ENCODE measurements at regions not wholly inside any gene's neighbourhood (a gene's known extent, or its start where the extent isn't known, plus 50 kb on each side); places are given as distances from the start of the nearest gene placed in this dataset.
"Not testable (repeated sequence)": the region's sequence is repeated elsewhere in the genome, so short reads cannot be mapped to it uniquely, and the experiment has no call there.

DNA sequence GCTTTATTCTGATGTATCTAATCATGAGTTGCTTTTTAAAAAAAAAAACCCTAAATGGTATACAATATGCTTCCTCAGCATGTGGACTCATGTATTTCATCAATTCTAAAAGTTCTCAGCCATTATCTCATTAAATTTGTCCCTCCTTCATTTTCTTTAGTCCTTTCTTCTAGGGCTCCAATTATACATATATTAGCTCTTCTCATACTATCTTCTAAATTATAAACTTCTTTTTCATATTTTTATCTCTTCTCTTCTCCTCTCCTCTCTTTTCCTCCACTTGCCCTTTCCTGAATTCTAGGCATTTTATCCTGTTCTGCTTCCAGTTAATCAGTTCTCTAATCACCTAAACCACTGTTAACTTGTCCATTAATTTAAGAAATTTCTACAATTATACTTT is 55.0 kb upstream of the IL33 start:
- no peak for DNase-seq

GRCh38 chr9:6153425-6153824 is 62.2 kb upstream of the IL33 start:
- no peak for DNase-seq

- no peak for DNase-seq
Observed at GRCh38 chr9:6152788-6153187, 62.8 kb upstream of the IL33 start.

- no peak for DNase-seq
Observed at GRCh38 chr9:6150483-6150882, 65.1 kb upstream of the IL33 start.

DNA sequence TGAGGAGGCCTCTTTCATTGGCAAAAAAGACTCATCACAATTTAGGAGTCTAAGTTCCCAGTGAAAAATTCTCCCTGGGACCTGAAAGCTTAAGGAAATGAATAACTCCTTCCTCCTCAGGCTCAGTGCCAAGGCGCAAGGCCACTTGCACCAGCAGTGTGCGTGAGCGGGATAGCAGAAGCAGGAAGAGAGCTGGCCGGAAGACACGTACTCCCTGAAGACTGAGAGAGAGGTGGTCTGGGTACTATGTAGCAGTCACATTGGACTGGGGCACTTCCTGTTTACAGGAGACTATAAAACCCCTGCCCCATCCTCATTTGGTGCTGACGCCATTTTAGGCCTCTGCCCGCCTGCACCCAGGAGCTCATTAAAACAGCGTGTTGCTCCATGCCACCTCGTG is 66.3 kb upstream of the IL33 start:
- DNase-seq, result no peak

- no peak for DNase-seq
Observed at GRCh38 chr9:6147846-6148245, 67.8 kb upstream of the IL33 start.

DNA sequence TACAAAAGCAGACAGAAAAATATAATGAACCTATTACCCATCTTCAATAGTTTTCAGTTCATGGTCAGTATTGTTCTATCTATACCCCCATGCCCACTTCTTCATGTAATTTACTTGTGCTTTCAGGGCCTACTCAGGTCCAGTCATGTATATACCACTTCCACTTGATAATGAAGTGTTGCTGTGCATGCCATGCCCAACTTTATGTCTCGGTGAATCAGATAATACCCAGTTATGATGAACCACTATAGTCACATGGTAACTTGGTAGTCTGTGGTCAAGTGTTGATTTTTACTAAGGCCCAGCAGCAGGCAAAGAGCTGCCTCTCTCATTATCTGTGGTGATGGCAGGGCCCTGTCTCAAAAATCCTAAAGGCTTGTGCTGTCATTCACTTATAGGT is 70.7 kb upstream of the IL33 start:
- no peak for DNase-seq

DNA sequence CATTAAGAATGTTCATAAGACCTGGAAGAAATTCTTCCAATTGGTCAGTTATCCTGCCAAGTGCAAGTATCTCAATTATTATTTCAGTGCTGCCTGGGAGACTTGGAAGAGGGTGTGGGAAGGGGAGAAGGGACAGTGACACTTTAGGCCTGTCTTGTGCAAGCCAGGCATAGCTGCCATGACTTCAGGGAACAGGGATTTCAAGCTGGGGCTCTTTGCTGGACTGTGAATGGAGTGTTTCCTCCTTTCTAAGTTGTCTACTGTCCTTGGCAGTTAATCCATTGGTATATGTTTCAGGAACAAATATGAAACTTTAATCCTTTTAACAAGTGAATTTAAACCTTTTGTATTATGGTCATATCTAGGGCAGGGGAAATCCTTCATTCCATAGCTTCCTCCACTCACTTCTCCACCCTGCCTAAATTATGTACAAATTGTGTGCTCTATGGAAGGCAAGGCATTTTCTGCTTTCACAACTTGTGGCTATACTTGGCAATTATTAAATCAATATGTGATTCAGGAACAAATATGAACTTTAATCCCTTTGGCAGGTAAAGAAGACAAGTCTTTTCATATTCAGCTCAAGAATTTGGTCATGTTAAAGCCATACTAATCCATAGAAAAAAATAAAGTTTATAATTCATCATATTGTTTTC is 72.7 kb upstream of the IL33 start:
- DNase-seq, result no peak

DNA sequence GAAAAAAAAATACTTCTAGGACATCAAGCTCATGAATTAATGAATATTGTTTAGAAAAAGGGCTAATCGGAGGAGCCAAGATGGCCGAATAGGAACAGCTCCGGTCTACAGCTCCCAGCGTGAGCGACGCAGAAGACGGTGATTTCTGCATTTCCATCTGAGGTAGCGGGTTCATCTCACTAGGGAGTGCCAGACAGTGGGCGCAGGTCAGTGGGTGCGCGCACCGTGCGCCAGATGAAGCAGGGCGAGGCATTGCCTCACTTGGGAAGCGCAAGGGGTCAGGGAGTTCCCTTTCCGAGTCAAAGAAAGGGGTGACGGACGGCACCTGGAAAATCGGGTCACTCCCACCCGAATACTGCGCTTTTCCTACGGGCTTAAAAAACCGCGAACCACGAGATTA is 79.8 kb upstream of the IL33 start:
- DNase-seq, result not testable (repeated sequence)

- no peak for DNase-seq
Observed at GRCh38 chr9:6134661-6135180, 80.9 kb upstream of the IL33 start.

DNA sequence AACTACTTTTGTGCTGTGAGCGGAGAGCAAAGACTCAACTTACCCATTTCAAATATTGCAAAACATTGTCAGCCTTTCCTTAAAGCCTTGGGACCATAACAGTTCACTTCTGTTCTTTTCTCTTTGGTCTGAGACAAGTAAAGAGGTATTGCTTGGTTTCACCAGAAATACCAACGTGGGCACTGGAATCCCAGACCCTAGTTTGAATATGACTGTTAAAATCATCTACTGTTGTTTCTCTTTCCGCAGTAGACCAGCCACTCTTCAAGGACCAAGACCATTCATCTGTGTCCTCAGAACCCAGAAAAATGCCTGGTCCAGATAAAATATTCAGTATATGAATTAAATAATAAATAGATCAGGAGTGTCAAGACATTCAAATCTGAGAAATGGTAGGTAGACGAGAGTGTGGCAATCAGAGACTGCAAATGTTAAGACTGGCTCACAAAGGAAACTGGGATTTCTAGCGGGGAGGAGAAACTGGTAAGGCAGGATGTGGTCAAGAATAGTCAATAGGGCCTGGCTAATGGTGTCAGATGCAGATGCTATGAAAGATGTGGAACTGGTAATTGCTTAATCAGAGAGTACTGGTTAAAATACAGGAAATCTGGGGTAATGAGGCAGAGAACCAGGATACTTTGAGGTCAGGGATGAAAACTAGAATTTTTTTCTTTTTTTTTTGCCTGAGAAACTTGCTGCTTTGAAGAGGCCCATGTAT is 82.1 kb upstream of the IL33 start:
- DNase-seq, result no peak

DNA sequence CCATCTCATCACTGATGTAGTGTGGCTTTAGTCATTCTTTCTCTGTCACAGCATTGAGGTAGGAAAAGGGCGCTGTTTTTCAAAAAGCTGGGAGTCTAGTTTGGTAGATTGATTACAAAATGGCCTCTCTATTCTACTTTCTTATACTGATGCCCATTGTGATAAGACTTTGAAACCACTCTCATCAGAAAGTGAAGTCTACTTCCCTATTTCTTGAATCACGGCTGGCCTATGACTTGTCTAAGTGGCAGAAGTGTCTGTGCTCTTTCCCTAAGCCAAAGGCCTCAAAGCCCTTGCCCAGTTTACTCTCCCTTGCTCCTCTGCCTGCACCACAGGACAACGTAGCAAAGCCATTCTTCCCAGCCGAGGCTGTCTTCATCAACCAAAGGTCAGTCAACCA is 83.0 kb upstream of the IL33 start:
- DNase-seq, result no peak

DNA sequence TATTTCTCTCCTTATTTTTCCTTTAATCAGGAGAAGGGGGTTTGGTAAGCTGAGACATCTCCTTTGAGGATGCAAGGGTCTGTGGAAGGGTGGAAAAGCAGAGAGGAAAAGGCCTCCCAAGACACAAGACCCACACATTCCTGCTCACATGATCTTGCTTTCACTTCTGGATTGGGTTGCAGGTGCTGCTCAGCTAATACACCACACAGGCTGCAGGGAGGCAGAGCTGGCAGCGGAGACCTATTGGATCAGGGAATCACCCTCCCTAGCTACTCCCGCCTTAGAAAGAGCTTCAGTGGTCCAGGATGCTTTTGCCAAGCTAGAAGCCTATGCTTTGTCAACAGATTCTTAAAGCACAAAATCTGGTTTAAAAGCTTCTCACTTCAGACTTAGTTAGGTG is 87.6 kb upstream of the IL33 start:
- no peak for DNase-seq

GRCh38 chr9:6126377-6126776 is 89.2 kb upstream of the IL33 start:
- DNase-seq, result no peak

- DNase-seq, result no peak
Observed at GRCh38 chr9:6123416-6123815, 92.2 kb upstream of the IL33 start.

DNA sequence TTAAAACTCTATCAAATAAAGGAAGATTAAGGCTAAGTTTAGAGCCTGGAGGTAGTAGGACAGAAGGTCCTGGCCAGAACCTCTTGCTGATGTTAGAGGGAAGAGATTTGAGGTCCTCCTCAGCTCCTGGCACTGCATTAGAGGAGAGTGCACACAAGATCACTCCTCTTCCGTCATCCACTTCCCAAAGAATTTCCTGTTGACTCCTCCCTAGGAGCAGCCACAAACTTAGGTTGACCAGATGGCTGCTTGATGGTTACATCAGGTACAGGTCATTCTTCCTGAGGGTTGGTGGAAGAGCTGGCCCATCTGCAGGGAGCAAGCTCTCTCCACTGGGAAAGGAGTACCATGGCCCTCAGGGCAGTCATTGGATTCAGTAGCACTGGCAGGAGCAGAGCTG is 93.9 kb upstream of the IL33 start:
- no peak for DNase-seq

DNA sequence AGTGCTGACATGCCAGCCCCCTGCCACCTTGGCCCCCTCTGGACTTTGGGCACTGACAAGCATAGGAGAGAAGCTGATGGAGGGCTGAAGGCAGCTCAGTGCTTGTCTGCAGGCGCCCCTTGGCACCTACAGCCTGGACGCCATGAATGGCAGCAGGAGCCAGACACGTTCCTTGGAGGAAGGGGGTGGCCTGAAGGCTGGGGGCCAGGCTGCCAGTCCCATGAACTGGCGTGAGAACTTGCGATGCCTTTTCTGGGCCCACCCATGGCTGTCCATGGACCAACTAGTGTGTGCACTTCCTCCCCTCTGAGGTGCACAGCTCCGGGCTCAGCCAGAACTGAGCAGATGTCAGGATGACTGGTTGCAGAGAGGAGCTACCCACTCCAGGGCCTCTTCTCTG is 99.0 kb upstream of the RANBP6 start:
- no peak for DNase-seq

GRCh38 chr9:6113819-6114218 is 98.4 kb upstream of the RANBP6 start:
- no peak for DNase-seq

DNA sequence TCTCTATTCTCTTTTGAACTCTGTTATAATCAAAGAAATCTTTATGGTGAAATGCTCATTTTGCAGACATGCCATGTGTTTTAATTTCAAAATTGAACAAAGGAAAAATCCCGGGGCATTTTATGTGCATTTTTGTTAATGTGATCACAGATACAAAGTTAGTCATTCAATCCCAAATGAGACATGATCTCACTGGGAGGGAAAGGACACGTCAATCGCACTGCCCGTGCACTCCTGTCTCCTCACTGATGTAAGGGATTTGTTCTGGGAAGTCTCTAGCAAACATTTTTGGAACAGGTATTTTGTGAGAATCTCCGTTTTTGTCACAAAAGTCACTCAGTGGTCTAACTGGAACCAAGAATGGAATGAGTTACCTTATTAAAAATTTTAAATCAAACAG is 97.9 kb upstream of the RANBP6 start:
- DNase-seq, result no peak

DNA sequence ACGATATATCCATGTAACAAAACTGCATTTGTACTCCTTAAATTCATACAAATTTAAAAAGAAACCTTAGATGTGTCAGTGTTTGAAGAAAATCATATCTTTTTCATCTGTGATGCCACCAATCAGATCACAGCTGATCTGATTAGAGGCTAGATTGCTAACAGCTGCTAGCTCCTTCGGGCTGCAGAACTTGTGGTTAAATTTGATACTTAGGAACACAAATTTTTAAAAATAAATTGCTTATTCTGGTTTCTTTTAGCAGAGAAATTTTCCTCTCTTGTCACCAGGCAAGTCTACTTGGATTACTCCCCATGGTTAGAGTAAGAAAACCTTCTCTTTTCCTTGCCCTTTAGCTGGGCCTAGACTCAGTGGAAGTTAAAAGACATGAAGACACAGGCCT is 94.6 kb upstream of the RANBP6 start:
- no peak for DNase-seq

DNA sequence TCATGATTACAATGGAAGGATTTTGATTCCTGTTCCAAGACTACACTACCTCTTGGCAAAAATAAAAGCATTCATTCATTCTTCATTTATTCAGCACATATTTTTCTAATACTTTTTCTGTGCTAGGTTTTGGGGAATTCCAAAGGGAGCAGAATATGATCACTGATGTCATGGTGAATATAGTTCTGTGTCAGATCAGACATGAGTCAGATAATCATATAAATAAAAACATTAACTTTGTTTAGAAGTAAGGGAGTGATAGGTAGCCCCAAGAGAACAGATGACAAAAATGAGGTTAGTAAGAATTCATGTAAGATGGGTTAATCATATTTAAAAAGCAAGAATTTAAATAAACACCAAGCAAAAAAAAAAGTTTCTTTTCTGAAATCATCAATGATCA is 94.1 kb upstream of the RANBP6 start:
- DNase-seq, result no peak

DNA sequence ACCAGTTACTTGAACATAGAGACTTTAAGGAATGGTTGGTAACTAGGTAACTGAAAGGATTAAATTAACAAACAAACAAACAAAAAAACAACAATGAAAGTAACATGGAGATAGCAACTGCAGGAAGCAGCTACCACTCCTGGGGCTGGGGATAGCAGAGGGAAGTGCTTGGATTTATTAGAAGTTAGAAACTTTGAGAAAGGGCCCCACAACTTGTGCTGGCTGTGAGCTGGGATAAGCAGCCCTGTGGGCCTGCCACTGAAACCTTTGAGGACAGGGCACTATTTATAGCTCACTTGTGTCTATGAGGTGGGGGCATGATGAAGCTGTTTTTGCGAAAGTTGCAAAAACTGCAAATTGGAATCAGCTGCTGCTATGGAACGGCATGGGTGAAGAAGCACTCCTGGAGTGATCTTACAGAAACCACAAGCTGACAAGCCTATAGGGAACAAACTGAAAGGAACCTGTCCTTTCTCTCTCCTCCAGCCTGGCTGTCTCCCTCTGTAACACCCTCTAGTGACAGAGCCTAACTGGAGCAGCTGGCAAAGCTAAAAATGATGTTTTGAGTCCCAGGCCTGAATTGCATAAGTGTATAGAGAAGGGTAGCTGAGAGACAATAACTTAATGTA is 91.4 kb upstream of the RANBP6 start:
- DNase-seq, result peak in 1 of 2 donors; percentile 42

DNA sequence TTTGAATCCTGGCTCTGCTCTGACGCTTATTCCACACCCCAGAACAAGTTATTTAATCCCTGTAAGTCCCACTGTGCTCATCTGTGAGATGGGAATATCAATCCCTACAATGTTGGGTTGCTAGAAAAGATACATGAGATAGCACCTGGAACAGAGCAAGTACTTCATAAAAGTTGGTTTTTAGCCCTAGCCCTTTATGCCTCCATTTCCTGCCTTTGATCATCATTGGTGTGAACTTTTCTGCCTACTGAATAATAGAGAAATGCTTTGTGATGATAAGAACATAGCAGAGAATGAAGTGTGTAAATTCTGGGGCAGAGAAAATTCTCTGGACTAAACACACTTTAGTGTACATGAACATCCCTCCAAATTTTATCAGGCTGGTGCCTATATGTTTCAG is 90.3 kb upstream of the RANBP6 start:
- DNase-seq, result no peak

DNA sequence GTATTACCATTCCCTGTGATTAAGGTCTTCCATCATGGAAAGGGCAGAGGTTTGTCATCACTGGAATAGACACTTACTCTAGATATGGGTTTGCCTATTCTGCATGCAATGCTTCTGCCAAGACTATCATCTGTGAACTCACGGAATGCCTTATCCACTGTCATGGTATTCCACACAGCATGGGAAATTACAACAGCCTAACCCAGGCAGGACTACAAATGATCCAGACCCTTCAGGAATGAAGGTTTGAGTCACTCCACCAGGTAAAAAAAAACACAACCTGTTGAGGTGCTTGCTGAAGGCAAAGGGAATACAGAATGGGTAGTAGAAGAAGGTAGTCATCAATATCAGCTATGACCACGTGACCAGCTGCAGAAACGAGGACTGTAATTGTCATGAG is 89.0 kb upstream of the RANBP6 start:
- not testable (repeated sequence) for DNase-seq

Data from bone marrow (tissue), 2 donors.